ENCODE measurements at regions not wholly inside any gene's neighbourhood (a gene's known extent, or its start where the extent isn't known, plus 50 kb on each side); places are given as distances from the start of the nearest gene placed in this dataset.

GRCh38 chr11:115911613-115912346, 407.6 kb upstream of the CADM1 start:
- TF ChIP-seq CTCF (IDR thresholded peaks at IDR 0.05; ENCODE audit: low read depth, low read length, missing control alignments) = no peak
- no peak overlapping the region for H3K4me3 ChIP-seq (replicated peaks; ENCODE audit: low read depth, low read length)
- no peak for DNase-seq (ENCODE audit: extremely low read depth, low read depth)

DNA sequence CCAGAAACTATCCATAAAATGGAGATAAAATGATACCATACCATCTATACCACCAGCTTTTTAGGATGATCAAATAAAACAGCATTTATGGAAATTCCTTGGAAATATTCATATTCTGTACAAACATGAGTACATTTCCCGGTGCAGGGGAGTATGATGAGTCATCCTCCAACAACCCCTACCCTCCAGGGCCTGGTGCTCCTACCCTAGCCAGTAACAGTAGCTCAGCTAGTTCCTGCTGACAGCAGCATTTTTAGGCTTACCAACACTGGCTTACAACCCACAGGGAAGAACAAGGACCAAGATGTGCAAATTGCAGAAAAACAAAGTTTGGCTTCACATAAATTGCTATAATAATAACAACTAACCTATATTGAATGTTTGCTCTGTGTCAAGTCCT, 406.2 kb upstream of the CADM1 start:
- no peak overlapping the region for H3K4me3 ChIP-seq (replicated peaks; ENCODE audit: low read depth, low read length)
- no peak for TF ChIP-seq CTCF (IDR thresholded peaks at IDR 0.05; ENCODE audit: low read depth, low read length, missing control alignments)
- DNase-seq (ENCODE audit: extremely low read depth, low read depth) = no peak

DNA sequence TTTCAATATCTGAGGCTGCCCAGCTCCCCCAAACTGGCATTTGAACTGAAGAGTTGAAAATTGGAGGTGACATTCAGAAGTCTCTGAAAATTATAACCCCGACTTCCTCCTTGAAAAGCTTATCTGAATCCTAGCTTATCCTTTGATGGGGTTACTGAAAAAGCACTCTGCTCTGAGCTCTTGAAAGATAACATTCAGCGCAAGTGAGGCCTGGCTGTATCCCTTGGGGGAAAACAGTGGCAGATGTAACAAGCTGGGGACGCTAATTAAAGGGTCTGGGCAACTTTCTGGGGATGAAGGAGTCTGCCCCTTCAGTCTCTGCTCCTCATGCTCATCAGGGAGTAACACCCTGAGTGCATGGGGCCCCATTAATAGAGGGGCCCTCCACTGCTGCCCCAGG, 402.0 kb upstream of the CADM1 start:
- no peak for DNase-seq (ENCODE audit: extremely low read depth, low read depth)
- no peak for TF ChIP-seq CTCF (IDR thresholded peaks at IDR 0.05; ENCODE audit: low read depth, low read length, missing control alignments)
- no peak overlapping the region for H3K4me3 ChIP-seq (replicated peaks; ENCODE audit: low read depth, low read length)

GRCh38 chr11:115905341-115906000, 401.3 kb upstream of the CADM1 start:
- no peak for TF ChIP-seq CTCF (IDR thresholded peaks at IDR 0.05; ENCODE audit: low read depth, low read length, missing control alignments)
- no peak overlapping the region for H3K4me3 ChIP-seq (replicated peaks; ENCODE audit: low read depth, low read length)
- no peak for DNase-seq (ENCODE audit: extremely low read depth, low read depth)

DNA sequence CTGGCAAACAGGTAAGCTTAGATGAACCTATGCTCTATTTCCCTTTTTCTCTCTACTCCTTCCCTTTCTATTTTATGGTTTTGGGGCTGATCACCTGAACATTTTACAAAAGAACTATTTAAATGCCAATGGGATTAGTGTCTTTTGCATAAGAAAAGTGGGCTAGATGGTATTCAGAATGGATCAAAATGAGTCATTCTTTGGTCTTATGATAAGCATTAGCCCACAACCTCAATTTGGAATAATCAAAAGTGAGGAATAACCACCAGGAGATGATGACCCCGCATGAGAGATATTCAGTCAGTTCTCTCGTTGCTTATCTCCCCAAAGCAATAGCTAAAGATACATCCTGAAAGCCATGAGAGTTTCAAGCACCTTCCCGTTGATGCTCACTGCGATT, 399.0 kb upstream of the CADM1 start:
- no peak for TF ChIP-seq CTCF (IDR thresholded peaks at IDR 0.05; ENCODE audit: low read depth, low read length, missing control alignments)
- no peak overlapping the region for H3K4me3 ChIP-seq (replicated peaks; ENCODE audit: low read depth, low read length)
- DNase-seq (ENCODE audit: extremely low read depth, low read depth) = no peak

GRCh38 chr11:115901069-115901468, 396.9 kb upstream of the CADM1 start:
- DNase-seq (ENCODE audit: extremely low read depth, low read depth) = no peak
- no peak for TF ChIP-seq CTCF (IDR thresholded peaks at IDR 0.05; ENCODE audit: low read depth, low read length, missing control alignments)
- no peak overlapping the region for H3K4me3 ChIP-seq (replicated peaks; ENCODE audit: low read depth, low read length)
